Gastrocnemius medialis (tissue), 4 donors: ENCODE measurements at regions not wholly inside any gene's neighbourhood (a gene's known extent, or its start where the extent isn't known, plus 50 kb on each side); places are given as distances from the start of the nearest gene placed in this dataset.

Experiments used
- CTCF ChIP-seq, 5 experiments: fragments of 450-650 bp in 3 of 5; fragments of 200-600 bp in 2 of 5; sonication (generic) in 2 of 5; IDR thresholded peaks in 4 of 5; conservative IDR thresholded peaks in 1 of 5; 1 replicate in 4 of 5; 2 replicates in 1 of 5; pipeline ENCODE4 v1.5.1; 2016 to 2019; ENCODE audit warnings: antibody characterized with exemption in 5 of 5, mild to moderate bottlenecking in 3 of 5, moderate library complexity in 3 of 5
- POLR2A ChIP-seq, 2 donors: fragments of 450-650 bp; IDR thresholded peaks; one replicate each; pipeline ENCODE4 v1.6.1; 2017; ENCODE audit warnings: antibody characterized with exemption in 2 of 2, mild to moderate bottlenecking in 2 of 2, moderate library complexity in 2 of 2

DNA sequence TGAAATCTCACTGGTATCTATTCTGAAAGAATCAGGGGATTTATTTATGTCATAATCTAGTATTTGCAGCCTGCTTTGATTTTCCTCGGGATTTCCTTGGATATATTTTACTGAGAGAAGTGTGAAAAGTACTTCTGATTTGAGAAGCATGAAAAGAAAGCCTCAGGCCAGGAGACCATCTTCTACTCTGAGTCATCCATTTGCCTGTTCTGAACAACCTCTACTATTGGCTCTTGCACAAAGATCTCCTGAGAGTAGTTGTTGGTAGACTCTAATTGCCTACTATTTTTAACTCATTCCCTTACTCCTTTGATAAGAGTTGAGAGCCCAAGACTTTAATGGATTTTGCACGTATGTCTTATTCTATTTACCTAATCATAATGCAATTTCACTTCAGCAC is 318.9 kb downstream of the BCHE start:
- TF ChIP-seq CTCF (IDR thresholded peaks at IDR 0.05 in 4 of 5, conservative IDR thresholded peaks at IDR 0.05 in 1 of 5) (no peak), POLR2A (IDR thresholded peaks at IDR 0.05) (no peak)
